GM12878 (cell line): ENCODE measurements at regions not wholly inside any gene's neighbourhood (a gene's known extent, or its start where the extent isn't known, plus 50 kb on each side); places are given as distances from the start of the nearest gene placed in this dataset.

Experiments used
- ATAC-seq: fragments of 200-7000 bp; cut with Tn5 transposase; 3 replicates; pipeline ENCODE4 v1.9.1; 2020; ENCODE audit warnings: mild to moderate bottlenecking, moderate library complexity
- BruUV-seq: library from RNA; stranded (reverse); fragments of 400-500 nt; replicated peaks from 2 replicates; lab custom pipeline; 2021; lab: Mats Ljungman, UMichigan
- CTCF ChIA-PET: fragments of 300-600 bp; sonication (Branson Sonifier 250); formaldehyde crosslinking; extraction: SDS; loops from one replicate; lab custom pipeline; 2021; ENCODE audit warnings: inconsistent platforms; lab: Yijun Ruan, JAX
- POLR2A ChIA-PET: fragments of 350-600 bp; formaldehyde crosslinking; extraction: SDS; loops from one replicate; lab custom pipeline; 2021; ENCODE audit warnings: inconsistent platforms; lab: Charles Lee
- RAD21 ChIA-PET: fragments of 300-600 bp; sonication (Branson Sonifier 250); formaldehyde crosslinking; loops from one replicate; lab custom pipeline; 2023; ENCODE audit warnings: antibody characterized with exemption; ENCODE audit not compliant: unreplicated experiment; lab: Charles Lee
- SMC1A ChIA-PET: fragments of 300-600 bp; sonication (Branson Sonifier 250); formaldehyde crosslinking; loops from one replicate; lab custom pipeline; 2023; ENCODE audit not compliant: unreplicated experiment, uncharacterized antibody; lab: Charles Lee
- DNase-seq: peaks from one replicate; pipeline ENCODE4 v3.0.0-alpha.2; 2011; ENCODE audit warnings: low read depth, low spot score
- FAIRE-seq: peaks from 3 replicates; lab custom pipeline; 2011; peaks lifted over from hg19 to GRCh38; lab: Jason Lieb, UNC
- H2AFZ ChIP-seq: 2 replicates; pipeline ENCODE4 v1.6.0; 2011; ENCODE audit warnings: low read depth, low read length, control low read depth; ENCODE audit not compliant: control insufficient read depth
- H3K27ac ChIP-seq: 2 replicates; pipeline ENCODE4 v1.5.1; 2011; ENCODE audit warnings: control low read depth; ENCODE audit not compliant: control insufficient read depth, insufficient read depth
- H3K27me3 ChIP-seq, 2 experiments: replicated peaks in 1 of 2; 2 replicates each; pipeline versions ENCODE4 v1.6.0 to v1.6.1; 2011; ENCODE audit warnings: low read length in 1 of 2; ENCODE audit not compliant: control insufficient read depth in 2 of 2, insufficient read depth in 2 of 2
- H3K36me3 ChIP-seq, 2 experiments: 2 replicates each; pipeline ENCODE4 v1.5.1; 2011; ENCODE audit warnings: low read length in 1 of 2; ENCODE audit not compliant: control insufficient read depth in 2 of 2, insufficient read depth in 2 of 2
- H3K4me1 ChIP-seq: 2 replicates; pipeline ENCODE4 v1.6.1; 2011; ENCODE audit warnings: mild to moderate bottlenecking, low read length, moderate library complexity, mixed read lengths; ENCODE audit not compliant: control insufficient read depth, insufficient read depth
- H3K4me2 ChIP-seq: 2 replicates; pipeline ENCODE4 v1.6.0; 2011; ENCODE audit warnings: control low read depth; ENCODE audit not compliant: control insufficient read depth, insufficient read depth
- H3K4me3 ChIP-seq: fragments of 200-600 bp; sonication (generic); 2 replicates; pipeline ENCODE4 v1.5.1; 2016
- H3K79me2 ChIP-seq: 2 replicates; pipeline ENCODE4 v1.6.0; 2011; ENCODE audit warnings: low read length; ENCODE audit not compliant: control insufficient read depth, insufficient read depth
- H3K9ac ChIP-seq: 2 replicates; pipeline ENCODE4 v1.8.0; 2011; ENCODE audit warnings: low read length, control low read depth, mixed read lengths; ENCODE audit not compliant: control insufficient read depth, insufficient read depth
- H3K9me3 ChIP-seq: replicated peaks from 3 replicates; pipeline ENCODE4 v1.5.1; 2011; ENCODE audit warnings: mild to moderate bottlenecking, low read length; ENCODE audit not compliant: control insufficient read depth, insufficient read depth
- H4K20me1 ChIP-seq: 2 replicates; pipeline ENCODE4 v1.6.0; 2011; ENCODE audit not compliant: control insufficient read depth, insufficient read depth
- BMI1 ChIP-seq: fragments of 450-650 bp; IDR thresholded peaks from 2 replicates; pipeline ENCODE4 v1.6.1; 2016; ENCODE audit warnings: mild to moderate bottlenecking, moderate library complexity, borderline replicate concordance
- CHD4 ChIP-seq: fragments of 200-600 bp; sonication (generic); IDR thresholded peaks from 2 replicates; pipeline ENCODE4 v1.6.1; 2016; ENCODE audit warnings: mild to moderate bottlenecking
- CREM ChIP-seq: IDR thresholded peaks from 2 replicates; pipeline ENCODE4 v1.6.1; 2014; ENCODE audit warnings: antibody characterized with exemption, low read depth
- EGR1 ChIP-seq, 2 experiments: IDR thresholded peaks; 1 replicate in 1 of 2; 2 replicates in 1 of 2; pipeline ENCODE4 v1.6.1; 2011 to 2012; ENCODE audit warnings: low read depth in 2 of 2, low read length in 2 of 2, borderline replicate concordance in 1 of 2, mild to moderate bottlenecking in 1 of 2, moderate library complexity in 1 of 2
- HCFC1 ChIP-seq: fragments of 150-350 bp; IDR thresholded peaks from 2 replicates; pipeline ENCODE4 v1.6.1; 2014; ENCODE audit warnings: low read length
- HDAC2 ChIP-seq: fragments of 200-600 bp; sonication (generic); IDR thresholded peaks from 2 replicates; pipeline ENCODE4 v1.6.1; 2017
- HDAC6 ChIP-seq: fragments of 200-600 bp; sonication (generic); IDR thresholded peaks from one replicate; pipeline ENCODE4 v1.8.0; 2017; ENCODE audit warnings: antibody characterized with exemption; ENCODE audit not compliant: unreplicated experiment
- KLF5 ChIP-seq: fragments of 450-650 bp; IDR thresholded peaks from 2 replicates; pipeline ENCODE4 v1.6.1; 2014; ENCODE audit warnings: mild to moderate bottlenecking; ENCODE audit not compliant: partially characterized antibody
- MEF2B ChIP-seq: fragments of 450-650 bp; IDR thresholded peaks from 2 replicates; pipeline ENCODE4 v1.6.1; 2018; ENCODE audit warnings: mild to moderate bottlenecking, moderate library complexity; ENCODE audit not compliant: partially characterized antibody, poor library complexity, severe bottlenecking
- MTA2 ChIP-seq: fragments of 450-650 bp; IDR thresholded peaks from 2 replicates; pipeline ENCODE4 v1.6.1; 2016; ENCODE audit warnings: low read depth, mild to moderate bottlenecking, moderate library complexity
- MXI1 ChIP-seq: fragments of 150-350 bp; IDR thresholded peaks from 2 replicates; pipeline ENCODE4 v1.6.1; 2011; ENCODE audit warnings: low read depth, mild to moderate bottlenecking, inconsistent platforms, low read length, improper control_type of control experiment
- NFXL1 ChIP-seq: fragments of 450-650 bp; IDR thresholded peaks from 2 replicates; pipeline ENCODE4 v1.6.1; 2017; ENCODE audit warnings: antibody characterized with exemption, mild to moderate bottlenecking, borderline replicate concordance
- PML ChIP-seq: IDR thresholded peaks from 2 replicates; pipeline ENCODE4 v1.6.1; 2012; ENCODE audit warnings: low read length, inconsistent platforms
- SRF ChIP-seq, 2 experiments: IDR thresholded peaks; 2 replicates each; pipeline ENCODE4 v1.6.1; 2011; ENCODE audit warnings: low read depth in 2 of 2, low read length in 2 of 2, mild to moderate bottlenecking in 1 of 2, moderate library complexity in 1 of 2
- TCF12 ChIP-seq: IDR thresholded peaks from 2 replicates; pipeline ENCODE4 v1.6.1; 2011; ENCODE audit warnings: low read depth, mild to moderate bottlenecking, low read length
- ZNF217 ChIP-seq: fragments of 450-650 bp; IDR thresholded peaks from 2 replicates; pipeline ENCODE4 v1.6.1; 2017; ENCODE audit warnings: antibody characterized with exemption, mild to moderate bottlenecking
- WGBS: methylation state at CpG from one replicate; pipeline ENCODE4 v1.1.6; 2016; ENCODE audit warnings: low lambda C conversion rate; ENCODE audit not compliant: insufficient replicate concordance, insufficient coverage; ENCODE audit errors: missing lambda C conversion rate; 5-methylcytosine and 5-hydroxymethylcytosine counted together
- in situ Hi-C: fragments of 300-500 bp; cut with MboI; formaldehyde crosslinking; loops from 9 replicates; pipeline ENCODE4 v1.14.3; 2018; ENCODE audit warnings: mixed read lengths
- intact Hi-C: fragments of 100-400 bp; cut with micrococcal nuclease; formaldehyde crosslinking; loops from one replicate; pipeline ENCODE4 v1.14.2; 2022; ENCODE audit not compliant: unreplicated experiment
- TF ChIP-seq, protein P1 (sequence below): IDR thresholded peaks from 2 replicates; pipeline ENCODE4 v1.6.1; 2012; ENCODE audit warnings: mild to moderate bottlenecking, low read depth, low read length
- TF ChIP-seq, protein P2 (sequence below): fragments of 450-650 bp; IDR thresholded peaks from 2 replicates; pipeline ENCODE4 v1.6.1; 2018; ENCODE audit warnings: mild to moderate bottlenecking, low read depth, moderate library complexity; ENCODE audit not compliant: partially characterized antibody
- TF ChIP-seq, protein P3 (sequence below): fragments of 450-650 bp; IDR thresholded peaks from 2 replicates; pipeline ENCODE4 v1.6.1; 2017; ENCODE audit warnings: low read depth, mild to moderate bottlenecking, moderate library complexity

DNA sequence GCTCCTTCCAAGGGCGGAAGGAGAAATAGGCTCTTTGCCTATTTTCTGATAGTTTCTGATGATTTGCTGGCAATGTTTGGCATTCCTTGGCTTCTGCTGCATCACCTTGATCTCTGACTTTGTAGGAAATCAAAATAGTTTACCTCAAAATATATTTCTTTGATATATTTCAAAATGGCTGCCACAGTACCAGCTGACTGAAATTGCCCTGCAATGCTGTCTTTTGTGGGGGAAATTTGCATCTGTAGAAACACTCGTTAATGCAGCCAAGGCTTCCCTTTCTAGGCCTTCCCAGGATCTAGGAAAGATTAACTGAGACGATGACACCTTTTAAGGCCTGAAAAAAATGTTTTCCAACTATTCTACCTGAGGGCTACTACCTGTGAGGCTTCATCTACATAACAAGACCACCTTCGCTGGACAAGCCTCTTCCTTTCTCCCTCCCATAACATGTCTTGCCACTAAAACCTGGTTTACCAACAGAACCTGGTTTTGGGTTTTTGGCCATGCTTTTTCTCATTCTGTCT lies 212.8 kb upstream of the SSTR1 start:
- ChIA-PET RAD21 (no interaction called here), SMC1A (no interaction called here), POLR2A (no interaction called here), CTCF (no interaction called here)
- no TSS peak for BruUV-seq
- TF ChIP-seq HDAC6 (no peak), CHD4 (no peak), NFXL1 (no peak), HCFC1 (no peak), PML (no peak), TCF12 (no peak), MTA2 (no peak), SRF (IDR thresholded peaks at IDR 0.05; ENCODE audit: low read depth in 2 of 2, low read length in 2 of 2) (no peak), CREM (no peak), MEF2B (no peak), HDAC2 (no peak), BMI1 (no peak), ZNF217 (no peak), MXI1 (no peak), EGR1 (IDR thresholded peaks at IDR 0.05; ENCODE audit: borderline replicate concordance in 1 of 2, low read depth in 2 of 2, low read length in 2 of 2) (no peak), KLF5 (no peak)
- TF ChIP-seq, protein P1, sequence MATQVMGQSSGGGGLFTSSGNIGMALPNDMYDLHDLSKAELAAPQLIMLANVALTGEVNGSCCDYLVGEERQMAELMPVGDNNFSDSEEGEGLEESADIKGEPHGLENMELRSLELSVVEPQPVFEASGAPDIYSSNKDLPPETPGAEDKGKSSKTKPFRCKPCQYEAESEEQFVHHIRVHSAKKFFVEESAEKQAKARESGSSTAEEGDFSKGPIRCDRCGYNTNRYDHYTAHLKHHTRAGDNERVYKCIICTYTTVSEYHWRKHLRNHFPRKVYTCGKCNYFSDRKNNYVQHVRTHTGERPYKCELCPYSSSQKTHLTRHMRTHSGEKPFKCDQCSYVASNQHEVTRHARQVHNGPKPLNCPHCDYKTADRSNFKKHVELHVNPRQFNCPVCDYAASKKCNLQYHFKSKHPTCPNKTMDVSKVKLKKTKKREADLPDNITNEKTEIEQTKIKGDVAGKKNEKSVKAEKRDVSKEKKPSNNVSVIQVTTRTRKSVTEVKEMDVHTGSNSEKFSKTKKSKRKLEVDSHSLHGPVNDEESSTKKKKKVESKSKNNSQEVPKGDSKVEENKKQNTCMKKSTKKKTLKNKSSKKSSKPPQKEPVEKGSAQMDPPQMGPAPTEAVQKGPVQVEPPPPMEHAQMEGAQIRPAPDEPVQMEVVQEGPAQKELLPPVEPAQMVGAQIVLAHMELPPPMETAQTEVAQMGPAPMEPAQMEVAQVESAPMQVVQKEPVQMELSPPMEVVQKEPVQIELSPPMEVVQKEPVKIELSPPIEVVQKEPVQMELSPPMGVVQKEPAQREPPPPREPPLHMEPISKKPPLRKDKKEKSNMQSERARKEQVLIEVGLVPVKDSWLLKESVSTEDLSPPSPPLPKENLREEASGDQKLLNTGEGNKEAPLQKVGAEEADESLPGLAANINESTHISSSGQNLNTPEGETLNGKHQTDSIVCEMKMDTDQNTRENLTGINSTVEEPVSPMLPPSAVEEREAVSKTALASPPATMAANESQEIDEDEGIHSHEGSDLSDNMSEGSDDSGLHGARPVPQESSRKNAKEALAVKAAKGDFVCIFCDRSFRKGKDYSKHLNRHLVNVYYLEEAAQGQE = no peak
- TF ChIP-seq, protein P2, sequence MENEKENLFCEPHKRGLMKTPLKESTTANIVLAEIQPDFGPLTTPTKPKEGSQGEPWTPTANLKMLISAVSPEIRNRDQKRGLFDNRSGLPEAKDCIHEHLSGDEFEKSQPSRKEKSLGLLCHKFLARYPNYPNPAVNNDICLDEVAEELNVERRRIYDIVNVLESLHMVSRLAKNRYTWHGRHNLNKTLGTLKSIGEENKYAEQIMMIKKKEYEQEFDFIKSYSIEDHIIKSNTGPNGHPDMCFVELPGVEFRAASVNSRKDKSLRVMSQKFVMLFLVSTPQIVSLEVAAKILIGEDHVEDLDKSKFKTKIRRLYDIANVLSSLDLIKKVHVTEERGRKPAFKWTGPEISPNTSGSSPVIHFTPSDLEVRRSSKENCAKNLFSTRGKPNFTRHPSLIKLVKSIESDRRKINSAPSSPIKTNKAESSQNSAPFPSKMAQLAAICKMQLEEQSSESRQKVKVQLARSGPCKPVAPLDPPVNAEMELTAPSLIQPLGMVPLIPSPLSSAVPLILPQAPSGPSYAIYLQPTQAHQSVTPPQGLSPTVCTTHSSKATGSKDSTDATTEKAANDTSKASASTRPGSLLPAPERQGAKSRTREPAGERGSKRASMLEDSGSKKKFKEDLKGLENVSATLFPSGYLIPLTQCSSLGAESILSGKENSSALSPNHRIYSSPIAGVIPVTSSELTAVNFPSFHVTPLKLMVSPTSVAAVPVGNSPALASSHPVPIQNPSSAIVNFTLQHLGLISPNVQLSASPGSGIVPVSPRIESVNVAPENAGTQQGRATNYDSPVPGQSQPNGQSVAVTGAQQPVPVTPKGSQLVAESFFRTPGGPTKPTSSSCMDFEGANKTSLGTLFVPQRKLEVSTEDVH = no peak
- TF ChIP-seq, protein P3, sequence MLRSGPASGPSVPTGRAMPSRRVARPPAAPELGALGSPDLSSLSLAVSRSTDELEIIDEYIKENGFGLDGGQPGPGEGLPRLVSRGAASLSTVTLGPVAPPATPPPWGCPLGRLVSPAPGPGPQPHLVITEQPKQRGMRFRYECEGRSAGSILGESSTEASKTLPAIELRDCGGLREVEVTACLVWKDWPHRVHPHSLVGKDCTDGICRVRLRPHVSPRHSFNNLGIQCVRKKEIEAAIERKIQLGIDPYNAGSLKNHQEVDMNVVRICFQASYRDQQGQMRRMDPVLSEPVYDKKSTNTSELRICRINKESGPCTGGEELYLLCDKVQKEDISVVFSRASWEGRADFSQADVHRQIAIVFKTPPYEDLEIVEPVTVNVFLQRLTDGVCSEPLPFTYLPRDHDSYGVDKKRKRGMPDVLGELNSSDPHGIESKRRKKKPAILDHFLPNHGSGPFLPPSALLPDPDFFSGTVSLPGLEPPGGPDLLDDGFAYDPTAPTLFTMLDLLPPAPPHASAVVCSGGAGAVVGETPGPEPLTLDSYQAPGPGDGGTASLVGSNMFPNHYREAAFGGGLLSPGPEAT = no peak
- intact Hi-C loops (no loop called here), in situ Hi-C loops (no loop called here)
- Histone ChIP-seq H3K27me3 (no peaks in the 10 kb centered on the region), H3K9me3 (no peaks in the 10 kb centered on the region; the same call in 2 of the 3 replicates), H3K4me3 (no peak overlapping the region), H3K4me1 (no peaks in the 10 kb centered on the region), H3K27ac (no peak overlapping the region), H3K4me2 (no peak overlapping the region), H2AFZ (no peak overlapping the region), H3K9ac (no peak overlapping the region), H4K20me1 (no peaks in the 10 kb centered on the region), H3K79me2 (no peaks in the 10 kb centered on the region), H3K36me3 (no peaks in the 10 kb centered on the region)
- DNase-seq (no peak), ATAC-seq (no peak), FAIRE-seq (no peak)
- 31% methylated on average over 4 of the region's 4 CpGs for WGBS
